ENCODE measurements at regions not wholly inside any gene's neighbourhood (a gene's known extent, or its start where the extent isn't known, plus 50 kb on each side); places are given as distances from the start of the nearest gene placed in this dataset.

- no peak for DNase-seq
- Mint-ChIP-seq H3K27ac (no peak overlapping the region), H3K9me3 (no peaks in the 10 kb centered on the region), H3K36me3 (ENCODE audit: low read depth) (no peaks in the 10 kb centered on the region), H3K27me3 (peaks cover 8% of the 10 kb centered on the region), H3K4me3 (no peak overlapping the region), H3K4me1 (no peaks in the 10 kb centered on the region)
- intact Hi-C loops (cut with micrococcal nuclease): no loop called here
These were observed 95.6 kb upstream of the TJP1 start for GRCh38 chr15:29917600-29918597.

- Mint-ChIP-seq H3K36me3 (ENCODE audit: low read depth) (no peaks in the 10 kb centered on the region), H3K27me3 (peaks cover 5% of the 10 kb centered on the region), H3K4me1 (no peaks in the 10 kb centered on the region), H3K27ac (no peak overlapping the region), H3K4me3 (no peak overlapping the region), H3K9me3 (peaks cover 15% of the 10 kb centered on the region)
- no peak for DNase-seq
- intact Hi-C loops (cut with micrococcal nuclease): no loop called here
These were observed 92.3 kb upstream of the TJP1 start for GRCh38 chr15:29914511-29914926.

- intact Hi-C loops (cut with micrococcal nuclease): no loop called here
- H3K4me1 Mint-ChIP-seq: no peaks in the 10 kb centered on the region
- no peaks in the 10 kb centered on the region for H3K36me3 Mint-ChIP-seq (ENCODE audit: low read depth)
- H3K9me3 Mint-ChIP-seq: peaks cover 15% of the 10 kb centered on the region
- H3K27me3 Mint-ChIP-seq: peaks cover 5% of the 10 kb centered on the region
- no peak overlapping the region for H3K4me3 Mint-ChIP-seq
- no peak overlapping the region for H3K27ac Mint-ChIP-seq
- DNase-seq: no peak
These were observed 91.4 kb upstream of the TJP1 start for GRCh38 chr15:29913528-29914135.

GRCh38 chr15:29911705-29912104, 89.4 kb upstream of the TJP1 start:
- H3K36me3 Mint-ChIP-seq (ENCODE audit: low read depth): no peaks in the 10 kb centered on the region
- no peaks in the 10 kb centered on the region for H3K4me1 Mint-ChIP-seq
- intact Hi-C loops (cut with micrococcal nuclease): no loop called here
- H3K9me3 Mint-ChIP-seq: peaks cover 15% of the 10 kb centered on the region
- no peak overlapping the region for H3K27ac Mint-ChIP-seq
- no peak for DNase-seq
- peaks cover 2% of the 10 kb centered on the region for H3K27me3 Mint-ChIP-seq
- no peak overlapping the region for H3K4me3 Mint-ChIP-seq

- Mint-ChIP-seq H3K36me3 (ENCODE audit: low read depth) (no peaks in the 10 kb centered on the region), H3K27ac (no peak overlapping the region), H3K4me1 (no peaks in the 10 kb centered on the region), H3K27me3 (peaks cover 1% of the 10 kb centered on the region), H3K9me3 (peaks cover 15% of the 10 kb centered on the region), H3K4me3 (no peak overlapping the region)
- DNase-seq: no peak
- intact Hi-C loops (cut with micrococcal nuclease): no loop called here
These were observed 87.8 kb upstream of the TJP1 start for GRCh38 chr15:29910068-29910467.

GRCh38 chr15:29904757-29905417, 82.6 kb upstream of the TJP1 start:
- intact Hi-C loops (cut with micrococcal nuclease): no loop called here
- Mint-ChIP-seq H3K9me3 (peaks cover 1% of the 10 kb centered on the region), H3K36me3 (ENCODE audit: low read depth) (no peaks in the 10 kb centered on the region), H3K4me3 (no peak overlapping the region), H3K4me1 (no peaks in the 10 kb centered on the region), H3K27me3 (peaks cover 4% of the 10 kb centered on the region), H3K27ac (no peak overlapping the region)
- no peak for DNase-seq

- Mint-ChIP-seq H3K27me3 (peaks cover 4% of the 10 kb centered on the region), H3K9me3 (no peaks in the 10 kb centered on the region), H3K4me3 (no peak overlapping the region), H3K4me1 (no peaks in the 10 kb centered on the region), H3K27ac (no peak overlapping the region), H3K36me3 (ENCODE audit: low read depth) (no peaks in the 10 kb centered on the region)
- DNase-seq: no peak
- intact Hi-C loops (cut with micrococcal nuclease): no loop called here
These were observed 81.7 kb upstream of the TJP1 start for GRCh38 chr15:29903785-29904464.

GRCh38 chr15:29903028-29903427, 80.8 kb upstream of the TJP1 start:
- DNase-seq: no peak
- peaks cover 2% of the 10 kb centered on the region for H3K4me1 Mint-ChIP-seq
- H3K4me3 Mint-ChIP-seq: no peak overlapping the region
- H3K27ac Mint-ChIP-seq: no peak overlapping the region
- intact Hi-C loops (cut with micrococcal nuclease): no loop called here
- no peaks in the 10 kb centered on the region for H3K36me3 Mint-ChIP-seq (ENCODE audit: low read depth)
- no peaks in the 10 kb centered on the region for H3K9me3 Mint-ChIP-seq
- H3K27me3 Mint-ChIP-seq: peaks cover 4% of the 10 kb centered on the region

- H3K27me3 Mint-ChIP-seq: peaks cover 4% of the 10 kb centered on the region
- no peak for DNase-seq
- no peak overlapping the region for H3K27ac Mint-ChIP-seq
- no peak overlapping the region for H3K4me3 Mint-ChIP-seq
- peaks cover 2% of the 10 kb centered on the region for H3K4me1 Mint-ChIP-seq
- intact Hi-C loops (cut with micrococcal nuclease): no loop called here
- H3K9me3 Mint-ChIP-seq: peaks cover 6% of the 10 kb centered on the region
- no peaks in the 10 kb centered on the region for H3K36me3 Mint-ChIP-seq (ENCODE audit: low read depth)
These were observed 78.2 kb upstream of the TJP1 start for GRCh38 chr15:29900237-29901189.

GRCh38 chr15:29896062-29896461, 73.8 kb upstream of the TJP1 start:
- no peak for DNase-seq
- Mint-ChIP-seq H3K27ac (no peak overlapping the region), H3K36me3 (ENCODE audit: low read depth) (no peaks in the 10 kb centered on the region), H3K4me3 (no peak overlapping the region), H3K9me3 (peaks cover 6% of the 10 kb centered on the region), H3K27me3 (peaks cover 2% of the 10 kb centered on the region), H3K4me1 (peaks cover 2% of the 10 kb centered on the region)
- intact Hi-C loops (cut with micrococcal nuclease): no loop called here

GRCh38 chr15:29891096-29891457, 68.8 kb upstream of the TJP1 start:
- H3K4me1 Mint-ChIP-seq: no peaks in the 10 kb centered on the region
- DNase-seq: no peak

GRCh38 chr15:29890336-29891095, 68.2 kb upstream of the TJP1 start:
- no peaks in the 10 kb centered on the region for H3K9me3 Mint-ChIP-seq
- intact Hi-C loops (cut with micrococcal nuclease): no loop called here
- H3K27me3 Mint-ChIP-seq: peaks cover 8% of the 10 kb centered on the region
- no peaks in the 10 kb centered on the region for H3K4me1 Mint-ChIP-seq
- H3K27ac Mint-ChIP-seq: no peak overlapping the region
- H3K36me3 Mint-ChIP-seq (ENCODE audit: low read depth): no peaks in the 10 kb centered on the region
- DNase-seq: no peak
- no peak overlapping the region for H3K4me3 Mint-ChIP-seq

More at GRCh38 chr15:29891096-29891457, 68.8 kb upstream of the TJP1 start:
- intact Hi-C loops (cut with micrococcal nuclease): no loop called here
- Mint-ChIP-seq H3K36me3 (ENCODE audit: low read depth) (no peaks in the 10 kb centered on the region), H3K27me3 (peaks cover 7% of the 10 kb centered on the region), H3K27ac (no peak overlapping the region), H3K4me3 (no peak overlapping the region), H3K9me3 (peaks cover under 1% of the 10 kb centered on the region)

Data from activated CD4-positive, alpha-beta T cell treated with anti-CD3 and anti-CD28 coated beads, Interleukin-2, amount 10 ng/mL, durations not matched to agents 24 days and 14 days (primary cell).